GM13977 (cell line): ENCODE measurements at regions not wholly inside any gene's neighbourhood (a gene's known extent, or its start where the extent isn't known, plus 50 kb on each side); places are given as distances from the start of the nearest gene placed in this dataset.

Source experiments
- DNase-seq: peaks from one replicate; pipeline ENCODE4 v3.0.0; 2012; ENCODE audit warnings: low spot score
- in situ Hi-C: fragments of 300-500 bp; cut with MboI; formaldehyde crosslinking; loops from one replicate; pipeline ENCODE4 v1.12.0; 2022; ENCODE audit warnings: low sequenced_read_pairs, low pct_unique_long_range_greater_than_20kb, mixed read lengths, inconsistent platforms; ENCODE audit not compliant: unreplicated experiment
- TF ChIP-seq, protein P1 (sequence below): IDR thresholded peaks from 2 replicates; pipeline ENCODE4 v1.5.1; 2012; ENCODE audit warnings: mild to moderate bottlenecking, control low read depth; ENCODE audit not compliant: insufficient read depth; ENCODE audit errors: extremely low read depth, missing control alignments

DNA sequence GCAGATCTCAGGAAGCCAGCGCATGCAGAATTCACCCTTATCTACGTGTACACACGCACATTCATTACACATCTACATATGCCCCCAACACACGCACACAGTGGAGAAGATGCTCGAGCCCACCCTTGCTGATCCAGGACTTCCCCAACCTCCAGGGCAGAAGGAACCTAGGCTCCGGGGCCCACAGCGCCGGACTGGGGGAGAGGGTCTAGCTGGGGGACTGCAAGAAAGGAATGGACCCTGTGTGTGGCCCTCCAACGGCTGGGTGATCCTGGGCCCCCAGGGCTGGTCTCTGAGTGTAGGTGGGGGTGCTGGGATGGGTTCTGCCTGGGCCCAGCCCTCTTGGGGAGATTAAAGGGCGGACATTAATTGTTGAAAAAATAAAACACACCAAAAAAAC lies 128.1 kb upstream of the C14orf180 start:
- TF ChIP-seq, protein P1, sequence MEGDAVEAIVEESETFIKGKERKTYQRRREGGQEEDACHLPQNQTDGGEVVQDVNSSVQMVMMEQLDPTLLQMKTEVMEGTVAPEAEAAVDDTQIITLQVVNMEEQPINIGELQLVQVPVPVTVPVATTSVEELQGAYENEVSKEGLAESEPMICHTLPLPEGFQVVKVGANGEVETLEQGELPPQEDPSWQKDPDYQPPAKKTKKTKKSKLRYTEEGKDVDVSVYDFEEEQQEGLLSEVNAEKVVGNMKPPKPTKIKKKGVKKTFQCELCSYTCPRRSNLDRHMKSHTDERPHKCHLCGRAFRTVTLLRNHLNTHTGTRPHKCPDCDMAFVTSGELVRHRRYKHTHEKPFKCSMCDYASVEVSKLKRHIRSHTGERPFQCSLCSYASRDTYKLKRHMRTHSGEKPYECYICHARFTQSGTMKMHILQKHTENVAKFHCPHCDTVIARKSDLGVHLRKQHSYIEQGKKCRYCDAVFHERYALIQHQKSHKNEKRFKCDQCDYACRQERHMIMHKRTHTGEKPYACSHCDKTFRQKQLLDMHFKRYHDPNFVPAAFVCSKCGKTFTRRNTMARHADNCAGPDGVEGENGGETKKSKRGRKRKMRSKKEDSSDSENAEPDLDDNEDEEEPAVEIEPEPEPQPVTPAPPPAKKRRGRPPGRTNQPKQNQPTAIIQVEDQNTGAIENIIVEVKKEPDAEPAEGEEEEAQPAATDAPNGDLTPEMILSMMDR = no peak

DNA sequence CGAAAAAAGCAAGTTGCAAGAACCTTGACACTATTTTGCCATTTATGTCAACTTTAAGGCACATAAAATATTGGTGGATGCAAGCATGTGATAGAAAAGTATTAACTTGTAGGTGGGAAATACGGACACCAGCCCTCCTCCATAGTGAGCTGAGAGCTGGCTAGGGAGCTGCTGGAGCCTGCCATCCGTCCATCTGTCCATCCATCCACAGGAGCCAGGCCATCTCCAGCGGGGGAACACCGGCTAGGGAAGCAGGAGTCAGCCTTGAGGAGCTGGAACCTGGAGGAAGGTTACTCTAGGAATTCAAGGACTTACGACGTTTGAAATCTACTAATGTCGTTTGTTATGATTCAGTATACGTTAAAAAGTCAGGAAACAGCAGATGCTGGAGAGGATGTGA lies 120.7 kb upstream of the C14orf180 start:
- TF ChIP-seq, protein P1 = no peak
- in situ Hi-C loops = no loop called here
- DNase-seq = no peak

More for the DNA sequence above, 128.1 kb upstream of the C14orf180 start:
- in situ Hi-C loops = no loop called here
- no peak for DNase-seq

DNA sequence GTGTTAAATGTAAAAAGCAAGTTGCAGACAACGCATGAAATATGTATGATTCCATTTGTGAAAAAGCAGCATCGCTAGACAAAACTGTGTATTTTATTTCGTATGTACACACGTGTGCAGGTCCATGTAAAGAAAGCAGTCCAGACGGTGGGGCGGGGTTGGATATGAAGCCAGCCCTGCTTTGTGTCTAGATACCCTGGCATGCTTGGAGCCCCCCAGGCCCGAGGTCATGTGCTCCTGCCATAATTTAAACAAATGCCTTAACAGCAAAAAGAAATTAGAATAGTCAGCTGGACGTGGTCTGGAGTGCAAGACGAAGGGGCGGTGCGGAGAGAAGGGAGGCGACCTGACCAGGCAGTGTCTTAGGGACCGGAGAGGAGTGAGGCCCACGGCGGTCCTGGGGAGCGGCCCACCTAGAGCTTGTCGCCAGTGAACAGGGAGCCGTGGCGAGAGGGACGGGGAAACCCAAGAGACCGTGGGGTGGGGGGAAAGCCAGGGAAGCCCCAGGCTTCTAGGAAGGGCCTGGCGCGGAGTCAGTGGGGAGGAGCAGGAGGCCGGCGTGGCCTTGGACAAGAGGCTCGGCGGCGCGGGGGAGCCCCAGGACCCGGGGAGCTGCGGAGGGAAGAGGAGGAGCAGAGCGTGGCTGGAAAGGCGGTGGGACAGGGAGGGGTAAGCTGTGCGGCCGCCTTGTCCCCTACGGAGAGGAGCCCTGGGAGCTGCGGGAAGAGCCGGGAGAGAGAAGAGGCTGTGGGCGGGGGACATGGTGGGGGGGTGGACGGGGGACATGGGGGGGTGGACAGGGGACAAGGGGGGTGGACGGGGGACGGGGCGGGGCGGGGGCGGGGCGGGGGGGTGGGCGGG lies 118.5 kb upstream of the C14orf180 start:
- in situ Hi-C loops = no loop called here
- no peak for DNase-seq
- TF ChIP-seq, protein P1 = no peak

DNA sequence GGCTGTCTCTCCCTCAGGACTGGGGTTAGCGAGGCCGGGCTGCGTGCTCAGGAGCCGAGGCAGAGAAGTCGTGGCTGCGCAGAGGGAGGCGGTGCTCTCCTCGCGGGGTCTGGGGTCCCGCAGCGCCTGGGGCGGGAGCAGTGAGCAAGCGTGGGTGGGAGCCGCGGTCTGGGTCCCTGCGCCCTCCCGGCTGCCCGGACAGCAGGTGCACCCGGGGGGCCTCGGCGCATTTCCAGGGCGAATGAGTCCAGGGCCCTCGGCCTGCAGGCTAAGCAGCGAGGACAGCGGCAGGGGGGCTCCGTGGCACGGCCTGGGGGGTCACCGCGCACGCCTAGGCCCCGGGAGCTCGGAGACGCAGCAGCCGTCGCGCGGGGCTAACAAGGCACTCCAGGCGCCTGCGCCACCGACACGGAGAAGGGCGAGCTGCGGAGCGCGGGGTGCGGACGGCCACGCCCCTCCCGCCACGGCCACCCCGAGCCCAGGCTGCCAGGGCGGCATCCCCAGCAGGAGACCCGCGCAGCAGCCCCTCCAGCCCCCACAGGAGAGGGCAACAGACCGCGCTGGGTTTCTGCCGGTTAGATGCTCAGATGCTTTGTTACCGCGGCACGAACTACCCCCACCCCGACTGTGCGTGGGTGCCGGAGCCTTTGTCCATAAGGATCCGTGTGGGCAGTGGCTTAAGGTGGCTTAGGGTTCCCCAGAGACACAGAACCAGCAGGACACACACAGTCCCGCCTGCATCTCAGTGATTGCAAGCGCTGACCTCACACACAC lies 117.7 kb upstream of the C14orf180 start:
- TF ChIP-seq, protein P1 = no peak
- no peak for DNase-seq
- in situ Hi-C loops = no loop called here

DNA sequence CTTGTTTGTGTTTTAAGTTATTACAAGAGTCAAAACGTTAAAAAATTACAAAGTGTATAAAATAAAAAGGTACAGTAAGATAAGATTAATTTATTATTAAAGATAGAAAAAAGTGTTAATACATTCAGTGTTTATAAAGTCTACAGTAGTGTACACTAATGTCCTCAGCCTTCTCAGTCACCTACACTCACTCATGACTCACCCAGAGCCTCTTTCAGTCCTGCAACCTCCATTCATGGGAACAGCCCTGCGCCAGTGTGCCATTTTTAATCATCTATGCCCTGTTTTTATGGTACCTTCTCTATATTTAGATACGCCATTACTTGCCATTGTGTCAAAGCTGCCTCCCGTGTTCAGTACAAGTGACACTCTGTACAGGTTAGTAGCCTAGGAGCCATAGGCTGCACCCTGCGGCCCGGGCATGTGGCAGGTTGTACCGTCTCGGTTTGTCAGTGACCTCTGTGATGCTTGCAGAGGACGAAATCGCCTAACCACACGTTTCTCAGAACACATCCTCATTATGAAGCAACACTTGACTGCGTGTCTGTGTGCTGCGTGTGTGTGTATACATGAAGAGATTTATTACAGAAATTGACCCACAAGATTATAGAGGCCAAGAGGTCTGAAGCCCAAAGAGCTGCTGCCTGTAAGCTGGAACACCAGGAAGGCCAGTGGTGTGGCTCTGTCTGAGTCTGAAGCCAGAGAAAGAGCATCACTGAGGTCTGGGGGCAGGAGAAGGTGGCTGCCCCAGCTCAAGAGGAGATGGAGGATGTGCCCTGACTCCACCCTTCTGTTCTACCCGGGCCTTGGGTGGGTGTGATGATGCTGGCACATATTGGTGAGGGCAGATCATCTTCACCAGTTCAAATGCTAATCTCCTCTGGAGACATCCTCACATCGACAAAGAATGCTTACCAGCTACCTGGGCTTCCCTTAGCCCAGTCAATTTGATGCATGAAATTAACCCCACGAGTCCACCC lies 116.6 kb upstream of the C14orf180 start:
- DNase-seq = no peak
- in situ Hi-C loops = no loop called here
- TF ChIP-seq, protein P1 = no peak

DNA sequence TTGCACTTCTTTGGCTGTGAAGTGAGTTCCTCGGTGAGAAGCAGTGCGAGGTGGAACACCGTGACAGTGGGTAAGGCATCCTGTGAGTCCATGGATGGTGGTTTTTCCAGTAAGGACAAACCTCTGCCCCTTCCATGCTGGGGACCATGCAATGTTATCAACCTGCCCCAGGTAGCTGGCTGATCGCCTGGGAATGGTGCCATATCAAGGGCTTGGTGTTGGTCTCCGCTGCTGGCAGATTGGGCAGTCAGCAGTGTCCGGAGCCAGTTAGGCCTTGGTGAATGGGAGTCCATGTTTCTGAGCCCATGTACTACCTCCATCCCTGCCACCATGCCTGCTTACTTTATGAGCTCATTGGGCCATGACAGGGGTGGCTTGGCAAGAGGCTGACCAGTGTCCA lies 114.7 kb upstream of the C14orf180 start:
- in situ Hi-C loops = no loop called here
- TF ChIP-seq, protein P1 = no peak
- DNase-seq = no peak
